ENCODE measurements at regions not wholly inside any gene's neighbourhood (a gene's known extent, or its start where the extent isn't known, plus 50 kb on each side); places are given as distances from the start of the nearest gene placed in this dataset.

GRCh38 chr16:6495486-6496210 is 837.0 kb upstream of the RBFOX1 start:
- no peak overlapping the region for H3K9ac ChIP-seq (ENCODE audit: low read depth in 1 of 3, low read length in 3 of 3)
- H3K27me3 ChIP-seq (ENCODE audit: control insufficient read depth in 3 of 3, insufficient read depth in 3 of 3, low read length in 3 of 3): no peaks in the 10 kb centered on the region
- H3K4me1 ChIP-seq (ENCODE audit: control insufficient read depth in 3 of 3, insufficient read depth in 3 of 3, low read length in 3 of 3): no peaks in the 10 kb centered on the region
- H3K36me3 ChIP-seq (ENCODE audit: control insufficient read depth in 3 of 3, insufficient read depth in 3 of 3, low read length in 3 of 3): no peaks in the 10 kb centered on the region
- no peak overlapping the region for H3K4me3 ChIP-seq (ENCODE audit: low read length in 3 of 3)
- no peak overlapping the region for H3K27ac ChIP-seq (ENCODE audit: low read depth, low read length)
- peaks cover 0 to 4% (median 2%) of the 10 kb centered on the region in 3 donors for H3K9me3 ChIP-seq (ENCODE audit: control insufficient read depth in 3 of 3, low read length in 3 of 3)

GRCh38 chr16:6494716-6495115 is 837.9 kb upstream of the RBFOX1 start:
- Histone ChIP-seq H3K9ac (ENCODE audit: low read depth in 1 of 3, low read length in 3 of 3) (no peak overlapping the region), H3K27ac (ENCODE audit: low read depth, low read length) (no peak overlapping the region), H3K27me3 (ENCODE audit: control insufficient read depth in 3 of 3, insufficient read depth in 3 of 3, low read length in 3 of 3) (no peaks in the 10 kb centered on the region), H3K9me3 (ENCODE audit: control insufficient read depth in 3 of 3, low read length in 3 of 3) (peaks cover 0 to 4% (median 2%) of the 10 kb centered on the region in 3 donors), H3K36me3 (ENCODE audit: control insufficient read depth in 3 of 3, insufficient read depth in 3 of 3, low read length in 3 of 3) (no peaks in the 10 kb centered on the region), H3K4me1 (ENCODE audit: control insufficient read depth in 3 of 3, insufficient read depth in 3 of 3, low read length in 3 of 3) (no peaks in the 10 kb centered on the region), H3K4me3 (ENCODE audit: low read length in 3 of 3) (no peak overlapping the region)

GRCh38 chr16:6493555-6493954 is 839.1 kb upstream of the RBFOX1 start:
- Histone ChIP-seq H3K4me1 (ENCODE audit: control insufficient read depth in 3 of 3, insufficient read depth in 3 of 3, low read length in 3 of 3) (no peaks in the 10 kb centered on the region), H3K4me3 (ENCODE audit: low read length in 3 of 3) (no peak overlapping the region), H3K27me3 (ENCODE audit: control insufficient read depth in 3 of 3, insufficient read depth in 3 of 3, low read length in 3 of 3) (no peaks in the 10 kb centered on the region), H3K36me3 (ENCODE audit: control insufficient read depth in 3 of 3, insufficient read depth in 3 of 3, low read length in 3 of 3) (no peaks in the 10 kb centered on the region), H3K9me3 (ENCODE audit: control insufficient read depth in 3 of 3, low read length in 3 of 3) (peaks cover 0 to 4% (median 2%) of the 10 kb centered on the region in 3 donors), H3K9ac (ENCODE audit: low read depth in 1 of 3, low read length in 3 of 3) (no peak overlapping the region), H3K27ac (ENCODE audit: low read depth, low read length) (no peak overlapping the region)

GRCh38 chr16:6492742-6493141 is 839.9 kb upstream of the RBFOX1 start:
- H3K9me3 ChIP-seq (ENCODE audit: control insufficient read depth in 3 of 3, low read length in 3 of 3): peaks cover 0 to 4% (median 2%) of the 10 kb centered on the region in 3 donors
- no peaks in the 10 kb centered on the region for H3K36me3 ChIP-seq (ENCODE audit: control insufficient read depth in 3 of 3, insufficient read depth in 3 of 3, low read length in 3 of 3)
- no peaks in the 10 kb centered on the region for H3K27me3 ChIP-seq (ENCODE audit: control insufficient read depth in 3 of 3, insufficient read depth in 3 of 3, low read length in 3 of 3)
- no peak overlapping the region for H3K4me3 ChIP-seq (ENCODE audit: low read length in 3 of 3)
- no peaks in the 10 kb centered on the region for H3K4me1 ChIP-seq (ENCODE audit: control insufficient read depth in 3 of 3, insufficient read depth in 3 of 3, low read length in 3 of 3)
- no peak overlapping the region for H3K9ac ChIP-seq (ENCODE audit: low read depth in 1 of 3, low read length in 3 of 3)
- H3K27ac ChIP-seq (ENCODE audit: low read depth, low read length): no peak overlapping the region

GRCh38 chr16:6484935-6485334 is 847.7 kb upstream of the RBFOX1 start:
- Histone ChIP-seq H3K27ac (ENCODE audit: low read depth, low read length) (no peak overlapping the region), H3K4me3 (ENCODE audit: low read length in 3 of 3) (no peak overlapping the region), H3K9me3 (ENCODE audit: control insufficient read depth in 3 of 3, low read length in 3 of 3) (no peaks in the 10 kb centered on the region), H3K36me3 (ENCODE audit: control insufficient read depth in 3 of 3, insufficient read depth in 3 of 3, low read length in 3 of 3) (no peaks in the 10 kb centered on the region), H3K4me1 (ENCODE audit: control insufficient read depth in 3 of 3, insufficient read depth in 3 of 3, low read length in 3 of 3) (no peaks in the 10 kb centered on the region), H3K27me3 (ENCODE audit: control insufficient read depth in 3 of 3, insufficient read depth in 3 of 3, low read length in 3 of 3) (peaks cover 0 to 9% (median 0%) of the 10 kb centered on the region in 3 donors), H3K9ac (ENCODE audit: low read depth in 1 of 3, low read length in 3 of 3) (no peak overlapping the region)

- Histone ChIP-seq H3K4me3 (ENCODE audit: low read length in 3 of 3) (no peak overlapping the region), H3K4me1 (ENCODE audit: control insufficient read depth in 3 of 3, insufficient read depth in 3 of 3, low read length in 3 of 3) (no peaks in the 10 kb centered on the region), H3K27ac (ENCODE audit: low read depth, low read length) (no peak overlapping the region), H3K27me3 (ENCODE audit: control insufficient read depth in 3 of 3, insufficient read depth in 3 of 3, low read length in 3 of 3) (peaks cover 0 to 9% (median 0%) of the 10 kb centered on the region in 3 donors), H3K9ac (ENCODE audit: low read depth in 1 of 3, low read length in 3 of 3) (no peak overlapping the region), H3K9me3 (ENCODE audit: control insufficient read depth in 3 of 3, low read length in 3 of 3) (no peaks in the 10 kb centered on the region), H3K36me3 (ENCODE audit: control insufficient read depth in 3 of 3, insufficient read depth in 3 of 3, low read length in 3 of 3) (no peaks in the 10 kb centered on the region)
Observed at GRCh38 chr16:6484081-6484480, 848.6 kb upstream of the RBFOX1 start.

GRCh38 chr16:6483469-6484033 is 849.1 kb upstream of the RBFOX1 start:
- Histone ChIP-seq H3K4me3 (ENCODE audit: low read length in 3 of 3) (no peak overlapping the region), H3K9me3 (ENCODE audit: control insufficient read depth in 3 of 3, low read length in 3 of 3) (no peaks in the 10 kb centered on the region), H3K36me3 (ENCODE audit: control insufficient read depth in 3 of 3, insufficient read depth in 3 of 3, low read length in 3 of 3) (no peaks in the 10 kb centered on the region), H3K27ac (ENCODE audit: low read depth, low read length) (no peak overlapping the region), H3K4me1 (ENCODE audit: control insufficient read depth in 3 of 3, insufficient read depth in 3 of 3, low read length in 3 of 3) (no peaks in the 10 kb centered on the region), H3K9ac (ENCODE audit: low read depth in 1 of 3, low read length in 3 of 3) (no peak overlapping the region), H3K27me3 (ENCODE audit: control insufficient read depth in 3 of 3, insufficient read depth in 3 of 3, low read length in 3 of 3) (peaks cover 0 to 9% (median 0%) of the 10 kb centered on the region in 3 donors)

GRCh38 chr16:6482696-6483468 is 849.8 kb upstream of the RBFOX1 start:
- H3K36me3 ChIP-seq (ENCODE audit: control insufficient read depth in 3 of 3, insufficient read depth in 3 of 3, low read length in 3 of 3): no peaks in the 10 kb centered on the region
- H3K4me3 ChIP-seq (ENCODE audit: low read length in 3 of 3): no peak overlapping the region
- H3K9ac ChIP-seq (ENCODE audit: low read depth in 1 of 3, low read length in 3 of 3): no peak overlapping the region
- no peaks in the 10 kb centered on the region for H3K4me1 ChIP-seq (ENCODE audit: control insufficient read depth in 3 of 3, insufficient read depth in 3 of 3, low read length in 3 of 3)
- no peak overlapping the region for H3K27ac ChIP-seq (ENCODE audit: low read depth, low read length)
- H3K27me3 ChIP-seq (ENCODE audit: control insufficient read depth in 3 of 3, insufficient read depth in 3 of 3, low read length in 3 of 3): peaks cover 0 to 9% (median 0%) of the 10 kb centered on the region in 3 donors
- H3K9me3 ChIP-seq (ENCODE audit: control insufficient read depth in 3 of 3, low read length in 3 of 3): no peaks in the 10 kb centered on the region

- H3K4me1 ChIP-seq (ENCODE audit: control insufficient read depth in 3 of 3, insufficient read depth in 3 of 3, low read length in 3 of 3): no peaks in the 10 kb centered on the region
- H3K27me3 ChIP-seq (ENCODE audit: control insufficient read depth in 3 of 3, insufficient read depth in 3 of 3, low read length in 3 of 3): peaks cover 0 to 9% (median 0%) of the 10 kb centered on the region in 3 donors
- H3K27ac ChIP-seq (ENCODE audit: low read depth, low read length): no peak overlapping the region
- H3K9ac ChIP-seq (ENCODE audit: low read depth in 1 of 3, low read length in 3 of 3): no peak overlapping the region
- no peaks in the 10 kb centered on the region for H3K36me3 ChIP-seq (ENCODE audit: control insufficient read depth in 3 of 3, insufficient read depth in 3 of 3, low read length in 3 of 3)
- H3K9me3 ChIP-seq (ENCODE audit: control insufficient read depth in 3 of 3, low read length in 3 of 3): no peaks in the 10 kb centered on the region
- no peak overlapping the region for H3K4me3 ChIP-seq (ENCODE audit: low read length in 3 of 3)
Observed at GRCh38 chr16:6481894-6482293, 850.8 kb upstream of the RBFOX1 start.

GRCh38 chr16:6453742-6454141 is 878.9 kb upstream of the RBFOX1 start:
- H3K27ac ChIP-seq (ENCODE audit: low read depth, low read length): no peak overlapping the region
- no peak overlapping the region for H3K9ac ChIP-seq (ENCODE audit: low read depth in 1 of 3, low read length in 3 of 3)
- no peaks in the 10 kb centered on the region for H3K27me3 ChIP-seq (ENCODE audit: control insufficient read depth in 3 of 3, insufficient read depth in 3 of 3, low read length in 3 of 3)
- H3K4me3 ChIP-seq (ENCODE audit: low read length in 3 of 3): no peak overlapping the region
- peaks cover 0 to 4% (median 0%) of the 10 kb centered on the region in 3 donors for H3K9me3 ChIP-seq (ENCODE audit: control insufficient read depth in 3 of 3, low read length in 3 of 3)
- no peaks in the 10 kb centered on the region for H3K4me1 ChIP-seq (ENCODE audit: control insufficient read depth in 3 of 3, insufficient read depth in 3 of 3, low read length in 3 of 3)
- no peaks in the 10 kb centered on the region for H3K36me3 ChIP-seq (ENCODE audit: control insufficient read depth in 3 of 3, insufficient read depth in 3 of 3, low read length in 3 of 3)
